HepG2 (cell line): ENCODE measurements at regions not wholly inside any gene's neighbourhood (a gene's known extent, or its start where the extent isn't known, plus 50 kb on each side); places are given as distances from the start of the nearest gene placed in this dataset.

Experiments
- ATAC-seq: fragments of 200-7000 bp; cut with Tn5 transposase; 3 replicates; pipeline ENCODE4 v1.9.1; 2020; ENCODE audit warnings: mild to moderate bottlenecking, moderate library complexity
- BruUV-seq: library from RNA; stranded (reverse); fragments of 400-500 nt; replicated peaks from 2 replicates; lab custom pipeline; 2021; lab: Mats Ljungman, UMichigan
- CTCF ChIA-PET: fragments of 300-600 bp; formaldehyde crosslinking; extraction: SDS; loops from one replicate; lab custom pipeline; 2021; ENCODE audit warnings: low total read pairs, inconsistent platforms, low intra/inter-chr PET ratio; lab: Yijun Ruan, JAX
- POLR2A ChIA-PET: fragments of 350-600 bp; sonication (Branson Sonifier 250); formaldehyde crosslinking; loops from one replicate; lab custom pipeline; 2020; ENCODE audit warnings: antibody characterized with exemption, inconsistent platforms; lab: Yijun Ruan, JAX
- DNase-seq: peaks from one replicate; pipeline ENCODE4 v3.0.0-alpha.2; 2015; ENCODE audit warnings: low spot score
- FAIRE-seq: peaks from 3 replicates; lab custom pipeline; 2011; peaks lifted over from hg19 to GRCh38; lab: Jason Lieb, UNC
- H2AFZ ChIP-seq: one replicate; pipeline ENCODE4 v1.6.1; 2011; ENCODE audit warnings: low read length, inconsistent platforms
- H3K27ac ChIP-seq: fragments of 300-600 bp; 3 replicates; pipeline ENCODE4 v1.8.0; 2011; ENCODE audit warnings: mixed run types, mild to moderate bottlenecking, mixed read lengths, low read length, inconsistent platforms; ENCODE audit not compliant: insufficient read depth; ENCODE audit errors: extremely low read length
- H3K27me3 ChIP-seq, 2 experiments: fragments of 200-600 bp in 1 of 2; 2 replicates in 1 of 2; 3 replicates in 1 of 2; pipeline versions ENCODE4 v1.6.0 to v1.8.0; 2011; ENCODE audit warnings: low read length in 2 of 2, mild to moderate bottlenecking in 2 of 2, moderate library complexity in 2 of 2, inconsistent platforms in 1 of 2; ENCODE audit not compliant: insufficient read depth in 2 of 2, control insufficient read depth in 1 of 2
- H3K36me3 ChIP-seq, 2 experiments: fragments of 200-600 bp in 1 of 2; replicated peaks in 1 of 2; 2 replicates in 1 of 2; 3 replicates in 1 of 2; pipeline versions ENCODE4 v1.5.1 to v1.8.0; 2011; ENCODE audit warnings: low read length in 2 of 2, inconsistent platforms in 1 of 2; ENCODE audit not compliant: insufficient read depth in 2 of 2, control insufficient read depth in 1 of 2
- H3K4me1 ChIP-seq: 2 replicates; pipeline ENCODE4 v1.5.1; 2012; ENCODE audit warnings: low read length, inconsistent platforms; ENCODE audit not compliant: insufficient read depth
- H3K4me2 ChIP-seq: 2 replicates; pipeline ENCODE4 v1.6.0; 2011; ENCODE audit warnings: low read depth, low read length, inconsistent platforms
- H3K4me3 ChIP-seq, 3 experiments: fragments of 200-600 bp in 1 of 3; sonication (generic), shearing (Covaris generic) in 1 of 3; replicated peaks in 1 of 3; 2 replicates each; pipeline ENCODE4 v1.5.1; 2011 to 2016; ENCODE audit warnings: low read length in 3 of 3, inconsistent platforms in 2 of 3, low read depth in 2 of 3, mild to moderate bottlenecking in 2 of 3, control low read depth in 1 of 3, mixed read lengths in 1 of 3; ENCODE audit not compliant: insufficient read depth in 1 of 3
- H3K79me2 ChIP-seq: one replicate; pipeline ENCODE4 v1.6.1; 2011; ENCODE audit warnings: low read length, inconsistent platforms; ENCODE audit not compliant: insufficient read depth
- H3K9ac ChIP-seq: 2 replicates; pipeline ENCODE4 v1.6.0; 2011; ENCODE audit warnings: mild to moderate bottlenecking, low read depth, low read length, inconsistent platforms; ENCODE audit not compliant: insufficient read depth
- H3K9me3 ChIP-seq: 2 replicates; pipeline ENCODE4 v1.5.1; 2012; ENCODE audit warnings: mild to moderate bottlenecking, low read length
- H4K20me1 ChIP-seq: 2 replicates; pipeline ENCODE4 v1.6.0; 2011; ENCODE audit warnings: inconsistent platforms, mild to moderate bottlenecking, low read length, moderate library complexity; ENCODE audit not compliant: insufficient read depth
- CHD2 ChIP-seq: IDR thresholded peaks from 2 replicates; pipeline ENCODE4 v1.6.1; 2011; ENCODE audit warnings: low read depth, low read length, improper control_type of control experiment
- FLYWCH1 ChIP-seq: sonication (generic); formaldehyde crosslinking; IDR thresholded peaks from 2 replicates; pipeline ENCODE4 v1.8.1; 2023; ENCODE audit warnings: mild to moderate bottlenecking, missing genetic modification reagents
- GFI1 ChIP-seq: sonication (generic); formaldehyde crosslinking; IDR thresholded peaks from 2 replicates; pipeline ENCODE4 v1.5.0; 2020; ENCODE audit warnings: missing genetic modification reagents, mild to moderate bottlenecking, borderline replicate concordance
- KMT2B ChIP-seq: IDR thresholded peaks from 2 replicates; pipeline ENCODE4 v1.6.1; 2016; ENCODE audit warnings: missing genetic modification reagents, missing compliant biosample characterization
- ZNF251 ChIP-seq: sonication (generic); formaldehyde crosslinking; IDR thresholded peaks from 2 replicates; pipeline ENCODE4 v1.9.0; 2021; ENCODE audit warnings: mild to moderate bottlenecking, missing genetic modification reagents
- ZNF652 ChIP-seq: IDR thresholded peaks from 2 replicates; pipeline ENCODE4 v1.6.1; 2016; ENCODE audit warnings: low read depth, borderline replicate concordance
- WGBS: methylation state at CpG from one replicate; pipeline ENCODE4 v1.1.6; 2017; ENCODE audit warnings: low lambda C conversion rate; 5-methylcytosine and 5-hydroxymethylcytosine counted together
- in situ Hi-C: cut with HindIII; loops from 2 replicates; pipeline ENCODE4 v1.10.0; 2017; ENCODE audit warnings: low pct_unique_long_range_greater_than_20kb; ENCODE audit not compliant: extremely low pct_ligation_motif_present
- intact Hi-C: fragments of 100-400 bp; cut with micrococcal nuclease; formaldehyde crosslinking; loops from one replicate; pipeline ENCODE4 v1.10.0; 2022; ENCODE audit not compliant: unreplicated experiment
- TF ChIP-seq, protein P1 (sequence below): sonication (generic); formaldehyde crosslinking; IDR thresholded peaks from 2 replicates; pipeline ENCODE4 v1.4.0; 2020; ENCODE audit warnings: missing genetic modification reagents

DNA sequence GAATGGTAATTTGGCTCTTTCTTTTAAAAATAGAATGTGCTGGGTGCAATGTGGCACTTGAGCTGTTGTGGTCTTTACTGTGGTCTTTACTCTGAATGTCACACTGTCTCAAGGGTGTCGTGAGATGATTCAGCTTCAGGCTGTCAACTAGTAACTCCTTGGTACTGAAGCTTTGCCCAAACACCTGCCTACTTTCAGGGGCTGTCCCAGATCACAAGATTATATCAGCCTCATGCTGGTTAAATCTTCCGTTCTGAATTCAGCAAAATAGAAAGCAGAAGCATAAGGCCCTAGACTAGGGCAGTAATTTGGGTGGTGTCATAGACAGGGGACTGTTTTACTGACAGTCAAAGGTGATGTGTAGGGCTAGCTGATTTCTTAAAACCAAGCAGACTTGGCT lies 110.9 kb downstream of the BAMBI start (continued):
- TF ChIP-seq KMT2B, result no peak
- TF ChIP-seq CHD2, result no peak
- TF ChIP-seq, all 625 proteins: peak for 0

DNA sequence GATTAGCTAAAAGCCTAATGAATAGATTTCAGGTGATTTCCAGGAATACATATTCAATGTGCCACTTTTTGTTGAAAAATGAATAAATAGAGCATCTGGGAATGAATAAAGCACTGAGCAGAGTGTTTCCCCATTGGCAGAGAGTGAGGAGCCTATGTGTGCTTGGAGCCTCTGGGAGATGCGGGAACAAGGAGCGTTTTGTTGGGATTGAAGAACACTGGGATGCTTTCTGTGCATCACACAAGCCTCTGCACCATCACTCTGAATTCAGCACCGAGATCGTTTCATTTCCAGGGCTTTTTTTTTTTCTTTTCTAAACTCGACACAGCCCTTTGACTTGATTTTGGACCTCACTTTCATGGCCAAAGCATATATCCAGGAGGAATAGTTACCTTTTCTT lies 111.4 kb downstream of the BAMBI start:
- Histone ChIP-seq H3K4me3 (no peak overlapping the region), H3K27ac (no peak overlapping the region), H4K20me1 (no peaks in the 10 kb centered on the region), H3K27me3 (peaks cover 2 to 10% of the 10 kb centered on the region in 2 experiments; a peak in 3 of 5 replicates), H3K9me3 (no peaks in the 10 kb centered on the region), H3K4me2 (no peak overlapping the region), H3K9ac (no peak overlapping the region), H2AFZ (no peak overlapping the region), H3K79me2 (no peaks in the 10 kb centered on the region), H3K36me3 (no peaks in the 10 kb centered on the region), H3K4me1 (peaks cover 16% of the 10 kb centered on the region)
- TF ChIP-seq, protein P1, sequence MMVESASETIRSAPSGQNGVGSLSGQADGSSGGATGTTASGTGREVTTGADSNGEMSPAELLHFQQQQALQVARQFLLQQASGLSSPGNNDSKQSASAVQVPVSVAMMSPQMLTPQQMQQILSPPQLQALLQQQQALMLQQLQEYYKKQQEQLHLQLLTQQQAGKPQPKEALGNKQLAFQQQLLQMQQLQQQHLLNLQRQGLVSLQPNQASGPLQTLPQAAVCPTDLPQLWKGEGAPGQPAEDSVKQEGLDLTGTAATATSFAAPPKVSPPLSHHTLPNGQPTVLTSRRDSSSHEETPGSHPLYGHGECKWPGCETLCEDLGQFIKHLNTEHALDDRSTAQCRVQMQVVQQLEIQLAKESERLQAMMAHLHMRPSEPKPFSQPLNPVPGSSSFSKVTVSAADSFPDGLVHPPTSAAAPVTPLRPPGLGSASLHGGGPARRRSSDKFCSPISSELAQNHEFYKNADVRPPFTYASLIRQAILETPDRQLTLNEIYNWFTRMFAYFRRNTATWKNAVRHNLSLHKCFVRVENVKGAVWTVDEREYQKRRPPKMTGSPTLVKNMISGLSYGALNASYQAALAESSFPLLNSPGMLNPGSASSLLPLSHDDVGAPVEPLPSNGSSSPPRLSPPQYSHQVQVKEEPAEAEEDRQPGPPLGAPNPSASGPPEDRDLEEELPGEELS (CRISPR knock-in tag), result no peak
- TF ChIP-seq ZNF652 (CRISPR knock-in tag) (no peak), ZNF251 (CRISPR knock-in tag) (no peak), FLYWCH1 (CRISPR knock-in tag) (no peak), GFI1 (CRISPR knock-in tag) (no peak)
- ChIA-PET CTCF (no interaction called here), POLR2A (no interaction called here)
- in situ Hi-C loops (no loop called here), intact Hi-C loops (no loop called here)
- DNase-seq (no peak), ATAC-seq (no peak), FAIRE-seq (no peak)
- no TSS peak for BruUV-seq
- WGBS, result 60% methylated on average over 5 of the region's 5 CpGs
